ENCODE measurements at regions not wholly inside any gene's neighbourhood (a gene's known extent, or its start where the extent isn't known, plus 50 kb on each side); places are given as distances from the start of the nearest gene placed in this dataset.

- TF ChIP-seq, protein P1, sequence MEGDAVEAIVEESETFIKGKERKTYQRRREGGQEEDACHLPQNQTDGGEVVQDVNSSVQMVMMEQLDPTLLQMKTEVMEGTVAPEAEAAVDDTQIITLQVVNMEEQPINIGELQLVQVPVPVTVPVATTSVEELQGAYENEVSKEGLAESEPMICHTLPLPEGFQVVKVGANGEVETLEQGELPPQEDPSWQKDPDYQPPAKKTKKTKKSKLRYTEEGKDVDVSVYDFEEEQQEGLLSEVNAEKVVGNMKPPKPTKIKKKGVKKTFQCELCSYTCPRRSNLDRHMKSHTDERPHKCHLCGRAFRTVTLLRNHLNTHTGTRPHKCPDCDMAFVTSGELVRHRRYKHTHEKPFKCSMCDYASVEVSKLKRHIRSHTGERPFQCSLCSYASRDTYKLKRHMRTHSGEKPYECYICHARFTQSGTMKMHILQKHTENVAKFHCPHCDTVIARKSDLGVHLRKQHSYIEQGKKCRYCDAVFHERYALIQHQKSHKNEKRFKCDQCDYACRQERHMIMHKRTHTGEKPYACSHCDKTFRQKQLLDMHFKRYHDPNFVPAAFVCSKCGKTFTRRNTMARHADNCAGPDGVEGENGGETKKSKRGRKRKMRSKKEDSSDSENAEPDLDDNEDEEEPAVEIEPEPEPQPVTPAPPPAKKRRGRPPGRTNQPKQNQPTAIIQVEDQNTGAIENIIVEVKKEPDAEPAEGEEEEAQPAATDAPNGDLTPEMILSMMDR (IDR thresholded peaks at IDR 0.05), result no peak
- TF ChIP-seq POLR2A (IDR thresholded peaks at IDR 0.05), result no peak
Observed at GRCh38 chr14:85852906-85853305, 323.0 kb downstream of the FLRT2 start.
